ENCODE measurements at regions not wholly inside any gene's neighbourhood (a gene's known extent, or its start where the extent isn't known, plus 50 kb on each side); places are given as distances from the start of the nearest gene placed in this dataset.
"Not testable (repeated sequence)": the region's sequence is repeated elsewhere in the genome, so short reads cannot be mapped to it uniquely, and the experiment has no call there.

GRCh38 chr15:20376872-20377271 is 164.7 kb downstream of the GOLGA6L6 start:
- Histone ChIP-seq H3K27ac (ENCODE audit: low read depth, low read length, poor library complexity, severe bottlenecking) (no peak overlapping the region), H4K20me1 (ENCODE audit: insufficient read depth, low read length) (no peaks in the 10 kb centered on the region), H3K9me2 (ENCODE audit: insufficient read depth, low read length) (no peaks in the 10 kb centered on the region), H3K36me3 (ENCODE audit: insufficient read depth, low read length) (no peaks in the 10 kb centered on the region), H3K79me2 (ENCODE audit: insufficient read depth, low read depth, low read length) (no peaks in the 10 kb centered on the region), H3K4me2 (ENCODE audit: low read length) (no peak overlapping the region), H3K9me3 (ENCODE audit: low read length) (no peaks in the 10 kb centered on the region), H3K4me1 (ENCODE audit: insufficient read depth, low read length, poor library complexity, severe bottlenecking) (no peaks in the 10 kb centered on the region), H3K4me3 (ENCODE audit: low read depth, low read length, poor library complexity, severe bottlenecking) (no peak overlapping the region), H2AFZ (ENCODE audit: low read length) (no peak overlapping the region)
- DNase-seq (ENCODE audit: low spot score) = no peak
- TF ChIP-seq EZH2phosphoT487 (IDR thresholded peaks at IDR 0.05; ENCODE audit: borderline replicate concordance, low read depth, low read length) = no peak
- TF ChIP-seq, protein P1, sequence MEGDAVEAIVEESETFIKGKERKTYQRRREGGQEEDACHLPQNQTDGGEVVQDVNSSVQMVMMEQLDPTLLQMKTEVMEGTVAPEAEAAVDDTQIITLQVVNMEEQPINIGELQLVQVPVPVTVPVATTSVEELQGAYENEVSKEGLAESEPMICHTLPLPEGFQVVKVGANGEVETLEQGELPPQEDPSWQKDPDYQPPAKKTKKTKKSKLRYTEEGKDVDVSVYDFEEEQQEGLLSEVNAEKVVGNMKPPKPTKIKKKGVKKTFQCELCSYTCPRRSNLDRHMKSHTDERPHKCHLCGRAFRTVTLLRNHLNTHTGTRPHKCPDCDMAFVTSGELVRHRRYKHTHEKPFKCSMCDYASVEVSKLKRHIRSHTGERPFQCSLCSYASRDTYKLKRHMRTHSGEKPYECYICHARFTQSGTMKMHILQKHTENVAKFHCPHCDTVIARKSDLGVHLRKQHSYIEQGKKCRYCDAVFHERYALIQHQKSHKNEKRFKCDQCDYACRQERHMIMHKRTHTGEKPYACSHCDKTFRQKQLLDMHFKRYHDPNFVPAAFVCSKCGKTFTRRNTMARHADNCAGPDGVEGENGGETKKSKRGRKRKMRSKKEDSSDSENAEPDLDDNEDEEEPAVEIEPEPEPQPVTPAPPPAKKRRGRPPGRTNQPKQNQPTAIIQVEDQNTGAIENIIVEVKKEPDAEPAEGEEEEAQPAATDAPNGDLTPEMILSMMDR (conservative IDR thresholded peaks at IDR 0.05; ENCODE audit: low read length) = no peak
- POLR2A ChIA-PET = no interaction called here
- no TSS peak for BruUV-seq (replicated peaks)
- intact Hi-C loops (cut with micrococcal nuclease; ENCODE audit: unreplicated experiment) = no loop called here
- CTCF ChIA-PET (ENCODE audit: unreplicated experiment) = no interaction called here

- POLR2A ChIA-PET; H3K9me3 ChIP-seq (ENCODE audit: low read length); CTCF ChIA-PET (ENCODE audit: unreplicated experiment); DNase-seq (ENCODE audit: low spot score); H3K79me2 ChIP-seq (ENCODE audit: insufficient read depth, low read depth, low read length); intact Hi-C loops (cut with micrococcal nuclease; ENCODE audit: unreplicated experiment); H3K4me3 ChIP-seq (ENCODE audit: low read depth, low read length, poor library complexity, severe bottlenecking); H3K27ac ChIP-seq (ENCODE audit: low read depth, low read length, poor library complexity, severe bottlenecking); H4K20me1 ChIP-seq (ENCODE audit: insufficient read depth, low read length); BruUV-seq (replicated peaks); H2AFZ ChIP-seq (ENCODE audit: low read length); H3K4me2 ChIP-seq (ENCODE audit: low read length); H3K4me1 ChIP-seq (ENCODE audit: insufficient read depth, low read length, poor library complexity, severe bottlenecking); H3K9me2 ChIP-seq (ENCODE audit: insufficient read depth, low read length); H3K36me3 ChIP-seq (ENCODE audit: insufficient read depth, low read length): not testable (repeated sequence)
Observed at GRCh38 chr15:20372416-20372815, 169.2 kb downstream of the GOLGA6L6 start.

DNA sequence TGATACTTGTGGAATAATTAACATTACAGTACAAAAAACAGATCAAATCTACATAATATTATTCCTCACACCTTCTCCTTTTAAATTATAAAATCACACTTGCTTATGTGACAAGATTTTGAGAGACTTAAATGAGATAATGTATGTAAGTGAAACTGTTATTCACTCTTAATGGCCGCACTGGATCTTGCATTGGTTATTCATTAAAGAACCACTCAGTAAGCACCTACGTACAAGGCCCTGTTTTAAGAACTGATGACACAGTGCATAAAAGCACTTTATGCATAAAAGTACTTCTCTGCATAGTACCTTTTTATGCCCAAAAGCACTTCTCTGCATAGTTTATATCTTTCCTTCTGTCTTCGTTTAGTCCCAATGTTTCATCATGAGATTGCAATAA is 172.1 kb downstream of the GOLGA6L6 start:
- H3K4me2 ChIP-seq (ENCODE audit: low read length) = no peak overlapping the region
- no TSS peak for BruUV-seq (replicated peaks)
- CTCF ChIA-PET (ENCODE audit: unreplicated experiment) = no interaction called here
- TF ChIP-seq EZH2phosphoT487 (IDR thresholded peaks at IDR 0.05; ENCODE audit: borderline replicate concordance, low read depth, low read length) = no peak
- H3K36me3 ChIP-seq (ENCODE audit: insufficient read depth, low read length) = no peaks in the 10 kb centered on the region
- H3K27ac ChIP-seq (ENCODE audit: low read depth, low read length, poor library complexity, severe bottlenecking) = no peak overlapping the region
- intact Hi-C loops (cut with micrococcal nuclease; ENCODE audit: unreplicated experiment) = no loop called here
- H3K9me3 ChIP-seq (ENCODE audit: low read length) = 0 out of 2 replicates have a peak, but pooled peaks cover 5% of the 10 kb centered on the region
- no peaks in the 10 kb centered on the region for H3K79me2 ChIP-seq (ENCODE audit: insufficient read depth, low read depth, low read length)
- no peaks in the 10 kb centered on the region for H3K4me1 ChIP-seq (ENCODE audit: insufficient read depth, low read length, poor library complexity, severe bottlenecking)
- POLR2A ChIA-PET = no interaction called here
- no peak overlapping the region for H2AFZ ChIP-seq (ENCODE audit: low read length)
- H4K20me1 ChIP-seq (ENCODE audit: insufficient read depth, low read length) = no peaks in the 10 kb centered on the region
- DNase-seq (ENCODE audit: low spot score) = no peak
- no peak overlapping the region for H3K4me3 ChIP-seq (ENCODE audit: low read depth, low read length, poor library complexity, severe bottlenecking)
- H3K9me2 ChIP-seq (ENCODE audit: insufficient read depth, low read length) = no peaks in the 10 kb centered on the region

- no peak overlapping the region for H3K27ac ChIP-seq (ENCODE audit: low read depth, low read length, poor library complexity, severe bottlenecking)
- no peak overlapping the region for H3K4me2 ChIP-seq (ENCODE audit: low read length)
- POLR2A ChIA-PET = no interaction called here
- H2AFZ ChIP-seq (ENCODE audit: low read length) = no peak overlapping the region
- CTCF ChIA-PET (ENCODE audit: unreplicated experiment) = no interaction called here
- intact Hi-C loops (cut with micrococcal nuclease; ENCODE audit: unreplicated experiment) = no loop called here
- BruUV-seq (replicated peaks) = no TSS peak
- no peaks in the 10 kb centered on the region for H3K36me3 ChIP-seq (ENCODE audit: insufficient read depth, low read length)
- no peaks in the 10 kb centered on the region for H3K79me2 ChIP-seq (ENCODE audit: insufficient read depth, low read depth, low read length)
- H3K4me3 ChIP-seq (ENCODE audit: low read depth, low read length, poor library complexity, severe bottlenecking) = no peak overlapping the region
- H3K9me2 ChIP-seq (ENCODE audit: insufficient read depth, low read length) = no peaks in the 10 kb centered on the region
- H4K20me1 ChIP-seq (ENCODE audit: insufficient read depth, low read length) = no peaks in the 10 kb centered on the region
- no peak for DNase-seq (ENCODE audit: low spot score)
- peaks cover 6% of the 10 kb centered on the region; the same call in 1 of the 2 replicates for H3K9me3 ChIP-seq (ENCODE audit: low read length)
- H3K4me1 ChIP-seq (ENCODE audit: insufficient read depth, low read length, poor library complexity, severe bottlenecking) = no peaks in the 10 kb centered on the region
- TF ChIP-seq, protein P1 (conservative IDR thresholded peaks at IDR 0.05; ENCODE audit: low read length) = no peak
- TF ChIP-seq EZH2phosphoT487 (IDR thresholded peaks at IDR 0.05; ENCODE audit: borderline replicate concordance, low read depth, low read length) = no peak
Observed at GRCh38 chr15:20368974-20369373, 172.6 kb downstream of the GOLGA6L6 start.
